ENCODE measurements at regions not wholly inside any gene's neighbourhood (a gene's known extent, or its start where the extent isn't known, plus 50 kb on each side); places are given as distances from the start of the nearest gene placed in this dataset.

DNA sequence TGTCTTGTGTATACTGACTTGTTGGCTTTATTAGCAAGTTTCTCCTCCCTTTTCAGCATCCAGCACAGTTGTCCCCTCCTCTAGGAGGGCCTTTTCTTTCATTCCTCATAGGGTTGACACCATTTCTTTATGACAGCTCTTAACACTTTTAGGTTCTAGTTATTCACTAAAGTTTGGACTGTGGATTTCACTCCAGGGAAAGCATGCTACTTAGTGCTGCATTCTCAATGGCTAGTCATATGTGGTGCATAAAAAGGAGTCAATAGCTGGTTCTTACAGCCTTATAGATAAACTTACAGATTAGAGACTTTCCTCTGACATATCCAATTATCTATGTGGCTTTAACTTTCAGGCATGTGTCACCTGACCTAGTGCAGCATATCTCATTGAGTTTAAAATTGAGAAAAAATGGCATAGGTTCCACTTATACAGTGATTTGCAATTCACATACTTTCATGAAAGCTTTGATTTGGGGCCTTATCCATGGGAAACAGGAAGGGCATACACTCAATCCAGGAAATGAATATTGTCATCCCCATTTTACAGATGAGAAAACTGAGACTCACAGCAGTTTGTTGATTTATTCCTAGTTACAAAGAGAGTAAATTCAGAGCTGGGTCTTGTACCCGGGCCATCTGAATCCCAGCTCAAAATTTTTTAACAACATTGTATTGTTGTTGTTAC, 289.7 kb downstream of the LPIN1 start:
- H3K4me1 ChIP-seq = peaks cover 0 to 4% of the 10 kb centered on the region in 2 donors
- no peak overlapping the region for H3K4me3 ChIP-seq (replicated peaks in 1 of 3)
- WGBS, 2 donors = 92 to 93% methylated on average over 1 of the region's 1 CpG
- no peak for TF ChIP-seq POLR2A (IDR thresholded peaks at IDR 0.05)
- TF ChIP-seq, protein P1, sequence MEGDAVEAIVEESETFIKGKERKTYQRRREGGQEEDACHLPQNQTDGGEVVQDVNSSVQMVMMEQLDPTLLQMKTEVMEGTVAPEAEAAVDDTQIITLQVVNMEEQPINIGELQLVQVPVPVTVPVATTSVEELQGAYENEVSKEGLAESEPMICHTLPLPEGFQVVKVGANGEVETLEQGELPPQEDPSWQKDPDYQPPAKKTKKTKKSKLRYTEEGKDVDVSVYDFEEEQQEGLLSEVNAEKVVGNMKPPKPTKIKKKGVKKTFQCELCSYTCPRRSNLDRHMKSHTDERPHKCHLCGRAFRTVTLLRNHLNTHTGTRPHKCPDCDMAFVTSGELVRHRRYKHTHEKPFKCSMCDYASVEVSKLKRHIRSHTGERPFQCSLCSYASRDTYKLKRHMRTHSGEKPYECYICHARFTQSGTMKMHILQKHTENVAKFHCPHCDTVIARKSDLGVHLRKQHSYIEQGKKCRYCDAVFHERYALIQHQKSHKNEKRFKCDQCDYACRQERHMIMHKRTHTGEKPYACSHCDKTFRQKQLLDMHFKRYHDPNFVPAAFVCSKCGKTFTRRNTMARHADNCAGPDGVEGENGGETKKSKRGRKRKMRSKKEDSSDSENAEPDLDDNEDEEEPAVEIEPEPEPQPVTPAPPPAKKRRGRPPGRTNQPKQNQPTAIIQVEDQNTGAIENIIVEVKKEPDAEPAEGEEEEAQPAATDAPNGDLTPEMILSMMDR (IDR thresholded peaks at IDR 0.05) = no peak
- H3K36me3 ChIP-seq = no peaks in the 10 kb centered on the region
- no peak overlapping the region for H3K27ac ChIP-seq
- no peaks in the 10 kb centered on the region for H3K27me3 ChIP-seq
- intact Hi-C loops (cut with DNase I) = no loop called here
- H3K9me3 ChIP-seq = no peaks in the 10 kb centered on the region
- no peak for DNase-seq

DNA sequence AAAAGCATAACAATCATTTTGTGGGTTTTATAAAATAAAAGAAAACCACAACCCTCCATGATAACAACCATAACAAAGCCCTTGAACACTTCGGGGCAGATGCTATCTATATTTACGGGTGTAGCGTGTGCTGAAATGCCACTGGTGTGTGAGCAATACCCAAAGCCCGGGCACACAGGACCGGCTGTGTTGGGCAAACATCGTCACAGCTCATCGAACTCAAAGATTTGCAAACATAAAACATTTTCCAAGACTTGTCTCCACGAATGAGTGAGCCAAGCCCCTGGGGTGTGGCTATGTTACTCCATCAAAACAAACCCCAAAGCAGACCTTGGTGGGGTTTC, 290.2 kb downstream of the LPIN1 start:
- peak in 1 of 2 donors; percentile 15 for DNase-seq
- Histone ChIP-seq H3K9me3 (no peaks in the 10 kb centered on the region), H3K36me3 (no peaks in the 10 kb centered on the region), H3K4me1 (peaks cover 0 to 4% of the 10 kb centered on the region in 2 donors), H3K27me3 (no peaks in the 10 kb centered on the region), H3K27ac (no peak overlapping the region), H3K4me3 (replicated peaks in 1 of 3) (no peak overlapping the region)
- 41 to 53% methylated on average over 8 of the region's 8 CpGs for WGBS, 2 donors
- intact Hi-C loops (cut with DNase I) = no loop called here
- no peak for TF ChIP-seq POLR2A (IDR thresholded peaks at IDR 0.05)
- TF ChIP-seq, protein P1 (IDR thresholded peaks at IDR 0.05) = no peak

DNA sequence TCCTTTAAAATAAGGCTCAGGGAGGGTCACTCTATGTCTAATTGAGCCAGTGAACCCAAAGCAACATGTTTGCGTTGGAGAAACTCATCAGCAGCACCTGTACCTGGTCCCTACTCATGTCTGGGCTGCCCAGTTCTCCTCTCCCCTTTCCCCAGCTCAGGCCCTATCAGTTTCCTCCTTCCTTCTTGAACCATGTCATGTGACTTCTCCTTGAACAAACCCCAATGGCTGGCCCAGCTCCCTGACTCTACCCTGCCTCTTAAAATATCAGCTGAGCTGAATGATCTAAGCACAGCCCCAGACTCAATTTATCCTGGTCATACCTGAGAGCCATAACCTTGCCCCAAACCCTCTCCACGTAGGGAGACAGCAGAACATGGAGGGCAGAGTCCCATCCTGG, 290.9 kb downstream of the LPIN1 start:
- H3K36me3 ChIP-seq = no peaks in the 10 kb centered on the region
- no peak overlapping the region for H3K27ac ChIP-seq
- no peak overlapping the region for H3K4me3 ChIP-seq (replicated peaks in 1 of 3)
- 96 to 97% methylated on average over 2 of the region's 2 CpGs for WGBS, 2 donors
- H3K9me3 ChIP-seq = no peaks in the 10 kb centered on the region
- TF ChIP-seq POLR2A (IDR thresholded peaks at IDR 0.05) = no peak
- TF ChIP-seq, protein P1 (IDR thresholded peaks at IDR 0.05) = no peak
- no peaks in the 10 kb centered on the region for H3K27me3 ChIP-seq
- intact Hi-C loops (cut with DNase I) = no loop called here
- H3K4me1 ChIP-seq = peaks cover 0 to 4% of the 10 kb centered on the region in 2 donors
- DNase-seq = no peak

DNA sequence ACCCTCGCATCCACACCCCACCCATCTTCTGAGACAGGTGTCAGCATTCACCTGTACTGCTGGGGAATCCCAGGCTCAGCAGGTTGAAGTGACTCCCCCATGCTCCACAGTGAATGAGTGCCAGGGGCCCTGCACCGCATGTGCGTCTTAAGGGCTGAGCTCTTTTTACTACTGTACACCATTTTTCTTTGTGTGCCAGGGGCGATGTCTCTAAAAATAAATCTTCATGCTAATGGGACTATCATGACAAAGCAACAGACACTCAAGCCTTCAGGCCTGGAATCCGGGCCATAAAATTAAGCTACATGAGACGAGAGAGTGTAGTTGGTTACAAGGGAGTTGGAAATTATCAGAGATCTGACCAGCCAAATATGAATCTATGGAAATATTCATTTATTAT, 294.8 kb downstream of the LPIN1 start:
- no peak for TF ChIP-seq POLR2A (IDR thresholded peaks at IDR 0.05)
- TF ChIP-seq, protein P1 (IDR thresholded peaks at IDR 0.05) = no peak
- no peak for DNase-seq
- Histone ChIP-seq H3K4me3 (replicated peaks in 1 of 3) (no peak overlapping the region), H3K9me3 (no peaks in the 10 kb centered on the region), H3K27ac (no peak overlapping the region), H3K36me3 (no peaks in the 10 kb centered on the region), H3K27me3 (no peaks in the 10 kb centered on the region), H3K4me1 (peaks cover 0 to 4% of the 10 kb centered on the region in 2 donors)
- WGBS, 2 donors = 97 to 98% methylated on average over 6 of the region's 6 CpGs
- intact Hi-C loops (cut with DNase I) = no loop called here

DNA sequence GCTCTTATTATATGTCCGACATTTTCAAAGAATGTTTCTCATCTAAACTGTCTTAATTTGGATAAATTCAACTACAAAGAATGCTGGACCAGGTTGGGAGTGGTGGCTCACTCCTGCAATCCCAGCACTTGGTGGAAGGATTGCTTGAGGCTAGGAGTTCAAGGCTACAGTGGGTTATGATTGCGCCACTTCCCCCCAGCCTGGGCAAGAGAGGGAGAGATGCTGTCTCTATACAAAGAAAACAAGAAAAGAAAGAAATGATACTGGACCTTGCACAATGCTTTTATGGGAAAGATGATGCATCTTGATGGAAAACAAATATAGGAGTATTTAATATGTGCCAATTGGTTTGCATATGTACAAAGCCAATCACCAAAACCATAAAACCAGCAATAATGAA, 296.7 kb downstream of the LPIN1 start:
- intact Hi-C loops (cut with DNase I) = no loop called here
- Histone ChIP-seq H3K27ac (no peak overlapping the region), H3K9me3 (no peaks in the 10 kb centered on the region), H3K4me1 (no peaks in the 10 kb centered on the region), H3K36me3 (no peaks in the 10 kb centered on the region), H3K4me3 (replicated peaks in 1 of 3) (no peak overlapping the region), H3K27me3 (no peaks in the 10 kb centered on the region)
- WGBS, 2 donors = 47 to 48% methylated on average over 2 of the region's 2 CpGs
- DNase-seq = no peak
- no peak for TF ChIP-seq POLR2A (IDR thresholded peaks at IDR 0.05)
- TF ChIP-seq, protein P1 (IDR thresholded peaks at IDR 0.05) = no peak
